ENCODE measurements at regions not wholly inside any gene's neighbourhood (a gene's known extent, or its start where the extent isn't known, plus 50 kb on each side); places are given as distances from the start of the nearest gene placed in this dataset.

DNA sequence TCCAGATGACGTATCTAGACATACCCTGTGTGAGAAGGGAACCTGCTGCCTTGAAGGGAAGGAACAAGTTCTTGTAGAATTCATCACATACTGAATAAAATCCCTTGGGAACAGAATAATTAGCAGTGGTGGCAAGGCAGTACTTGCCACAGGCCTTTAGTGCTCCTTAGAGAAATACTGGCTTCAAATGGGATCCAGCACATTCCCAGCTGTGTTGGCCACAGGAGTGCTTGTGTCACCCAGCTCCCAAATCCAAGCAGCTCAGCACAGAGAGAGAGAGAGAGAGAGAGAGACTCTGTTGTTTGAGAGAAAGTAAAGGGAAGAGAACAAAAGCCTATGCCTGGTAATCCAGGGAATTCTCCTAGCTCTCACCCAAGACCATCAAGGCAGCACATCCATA, 969.0 kb upstream of the ALCAM start:
- TF ChIP-seq GABPA (IDR thresholded peaks at IDR 0.05; ENCODE audit: low read depth) (no peak), SPI1 (IDR thresholded peaks at IDR 0.05; ENCODE audit: borderline replicate concordance, low read depth) (no peak), POLR2AphosphoS5 (IDR thresholded peaks at IDR 0.05; ENCODE audit: low read depth) (no peak)
- TF ChIP-seq, protein P1, sequence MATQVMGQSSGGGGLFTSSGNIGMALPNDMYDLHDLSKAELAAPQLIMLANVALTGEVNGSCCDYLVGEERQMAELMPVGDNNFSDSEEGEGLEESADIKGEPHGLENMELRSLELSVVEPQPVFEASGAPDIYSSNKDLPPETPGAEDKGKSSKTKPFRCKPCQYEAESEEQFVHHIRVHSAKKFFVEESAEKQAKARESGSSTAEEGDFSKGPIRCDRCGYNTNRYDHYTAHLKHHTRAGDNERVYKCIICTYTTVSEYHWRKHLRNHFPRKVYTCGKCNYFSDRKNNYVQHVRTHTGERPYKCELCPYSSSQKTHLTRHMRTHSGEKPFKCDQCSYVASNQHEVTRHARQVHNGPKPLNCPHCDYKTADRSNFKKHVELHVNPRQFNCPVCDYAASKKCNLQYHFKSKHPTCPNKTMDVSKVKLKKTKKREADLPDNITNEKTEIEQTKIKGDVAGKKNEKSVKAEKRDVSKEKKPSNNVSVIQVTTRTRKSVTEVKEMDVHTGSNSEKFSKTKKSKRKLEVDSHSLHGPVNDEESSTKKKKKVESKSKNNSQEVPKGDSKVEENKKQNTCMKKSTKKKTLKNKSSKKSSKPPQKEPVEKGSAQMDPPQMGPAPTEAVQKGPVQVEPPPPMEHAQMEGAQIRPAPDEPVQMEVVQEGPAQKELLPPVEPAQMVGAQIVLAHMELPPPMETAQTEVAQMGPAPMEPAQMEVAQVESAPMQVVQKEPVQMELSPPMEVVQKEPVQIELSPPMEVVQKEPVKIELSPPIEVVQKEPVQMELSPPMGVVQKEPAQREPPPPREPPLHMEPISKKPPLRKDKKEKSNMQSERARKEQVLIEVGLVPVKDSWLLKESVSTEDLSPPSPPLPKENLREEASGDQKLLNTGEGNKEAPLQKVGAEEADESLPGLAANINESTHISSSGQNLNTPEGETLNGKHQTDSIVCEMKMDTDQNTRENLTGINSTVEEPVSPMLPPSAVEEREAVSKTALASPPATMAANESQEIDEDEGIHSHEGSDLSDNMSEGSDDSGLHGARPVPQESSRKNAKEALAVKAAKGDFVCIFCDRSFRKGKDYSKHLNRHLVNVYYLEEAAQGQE (IDR thresholded peaks at IDR 0.05; ENCODE audit: insufficient replicate concordance, low read depth) = no peak
- TF ChIP-seq, protein P2, sequence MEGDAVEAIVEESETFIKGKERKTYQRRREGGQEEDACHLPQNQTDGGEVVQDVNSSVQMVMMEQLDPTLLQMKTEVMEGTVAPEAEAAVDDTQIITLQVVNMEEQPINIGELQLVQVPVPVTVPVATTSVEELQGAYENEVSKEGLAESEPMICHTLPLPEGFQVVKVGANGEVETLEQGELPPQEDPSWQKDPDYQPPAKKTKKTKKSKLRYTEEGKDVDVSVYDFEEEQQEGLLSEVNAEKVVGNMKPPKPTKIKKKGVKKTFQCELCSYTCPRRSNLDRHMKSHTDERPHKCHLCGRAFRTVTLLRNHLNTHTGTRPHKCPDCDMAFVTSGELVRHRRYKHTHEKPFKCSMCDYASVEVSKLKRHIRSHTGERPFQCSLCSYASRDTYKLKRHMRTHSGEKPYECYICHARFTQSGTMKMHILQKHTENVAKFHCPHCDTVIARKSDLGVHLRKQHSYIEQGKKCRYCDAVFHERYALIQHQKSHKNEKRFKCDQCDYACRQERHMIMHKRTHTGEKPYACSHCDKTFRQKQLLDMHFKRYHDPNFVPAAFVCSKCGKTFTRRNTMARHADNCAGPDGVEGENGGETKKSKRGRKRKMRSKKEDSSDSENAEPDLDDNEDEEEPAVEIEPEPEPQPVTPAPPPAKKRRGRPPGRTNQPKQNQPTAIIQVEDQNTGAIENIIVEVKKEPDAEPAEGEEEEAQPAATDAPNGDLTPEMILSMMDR (IDR thresholded peaks at IDR 0.05; ENCODE audit: insufficient read depth, low read length) = no peak
- no peak overlapping the region for H3K27ac ChIP-seq (replicated peaks)
- no peak for DNase-seq (ENCODE audit: low read depth in 1 of 2, low spot score in 1 of 2)

DNA sequence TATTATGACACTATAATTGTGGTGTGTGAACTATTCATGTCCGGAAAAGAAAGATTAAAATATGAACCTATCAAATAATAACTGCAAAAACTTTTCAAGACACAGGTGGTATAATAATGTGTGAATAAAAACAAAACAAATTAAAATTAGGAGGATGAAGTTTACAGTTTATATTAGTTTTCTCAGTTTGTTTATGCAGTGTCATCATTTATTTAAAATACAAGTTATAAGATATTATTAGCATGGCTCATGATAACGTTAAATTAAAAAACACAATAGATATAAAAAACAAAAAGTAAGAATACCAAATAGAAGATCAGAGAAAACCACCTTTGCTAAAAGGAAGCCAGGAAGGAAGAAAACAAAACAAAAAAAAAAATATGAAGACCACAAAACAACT, 963.8 kb upstream of the ALCAM start:
- TF ChIP-seq, protein P1 (IDR thresholded peaks at IDR 0.05; ENCODE audit: insufficient replicate concordance, low read depth) = no peak
- TF ChIP-seq POLR2AphosphoS5 (IDR thresholded peaks at IDR 0.05; ENCODE audit: low read depth) = no peak
- no peak for TF ChIP-seq GABPA (IDR thresholded peaks at IDR 0.05; ENCODE audit: low read depth)
- TF ChIP-seq SPI1 (IDR thresholded peaks at IDR 0.05; ENCODE audit: borderline replicate concordance, low read depth) = no peak
- TF ChIP-seq, protein P2 (IDR thresholded peaks at IDR 0.05; ENCODE audit: insufficient read depth, low read length) = no peak
- no peak for DNase-seq (ENCODE audit: low read depth in 1 of 2, low spot score in 1 of 2)
- Histone ChIP-seq H3K27me3 (ENCODE audit: insufficient read depth, poor library complexity, severe bottlenecking) (no peaks in the 10 kb centered on the region), H3K4me3 (replicated peaks; ENCODE audit: insufficient read depth, low read length) (no peak overlapping the region), H3K27ac (replicated peaks) (no peak overlapping the region)

More for the DNA sequence above, 969.0 kb upstream of the ALCAM start:
- Histone ChIP-seq H3K27me3 (ENCODE audit: insufficient read depth, poor library complexity, severe bottlenecking) (no peaks in the 10 kb centered on the region), H3K4me3 (replicated peaks; ENCODE audit: insufficient read depth, low read length) (no peak overlapping the region)

DNA sequence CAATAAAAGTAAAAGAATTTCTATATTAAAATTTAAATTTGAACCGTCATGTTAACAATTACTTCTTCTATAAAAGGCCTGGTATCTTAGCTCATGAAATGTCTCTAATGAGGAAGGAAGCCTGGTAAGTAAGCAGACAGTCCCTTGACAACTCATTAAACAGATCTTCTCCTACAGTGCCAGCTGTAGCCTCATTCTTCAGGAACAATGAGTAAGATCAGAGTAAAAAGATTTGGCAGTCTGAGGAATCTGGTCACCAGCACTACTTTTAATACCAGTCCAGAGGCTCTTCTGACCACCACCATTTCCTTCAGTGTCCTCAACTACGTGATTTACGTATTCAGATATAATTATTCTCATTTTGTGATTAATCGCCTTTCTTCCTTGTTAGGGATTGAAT, 955.0 kb upstream of the ALCAM start:
- no peak for DNase-seq (ENCODE audit: low read depth in 1 of 2, low spot score in 1 of 2)
- TF ChIP-seq SPI1 (IDR thresholded peaks at IDR 0.05; ENCODE audit: borderline replicate concordance, low read depth) = no peak
- Histone ChIP-seq H3K27ac (replicated peaks) (no peak overlapping the region), H3K27me3 (ENCODE audit: insufficient read depth, poor library complexity, severe bottlenecking) (no peaks in the 10 kb centered on the region), H3K4me3 (replicated peaks; ENCODE audit: insufficient read depth, low read length) (no peak overlapping the region)

DNA sequence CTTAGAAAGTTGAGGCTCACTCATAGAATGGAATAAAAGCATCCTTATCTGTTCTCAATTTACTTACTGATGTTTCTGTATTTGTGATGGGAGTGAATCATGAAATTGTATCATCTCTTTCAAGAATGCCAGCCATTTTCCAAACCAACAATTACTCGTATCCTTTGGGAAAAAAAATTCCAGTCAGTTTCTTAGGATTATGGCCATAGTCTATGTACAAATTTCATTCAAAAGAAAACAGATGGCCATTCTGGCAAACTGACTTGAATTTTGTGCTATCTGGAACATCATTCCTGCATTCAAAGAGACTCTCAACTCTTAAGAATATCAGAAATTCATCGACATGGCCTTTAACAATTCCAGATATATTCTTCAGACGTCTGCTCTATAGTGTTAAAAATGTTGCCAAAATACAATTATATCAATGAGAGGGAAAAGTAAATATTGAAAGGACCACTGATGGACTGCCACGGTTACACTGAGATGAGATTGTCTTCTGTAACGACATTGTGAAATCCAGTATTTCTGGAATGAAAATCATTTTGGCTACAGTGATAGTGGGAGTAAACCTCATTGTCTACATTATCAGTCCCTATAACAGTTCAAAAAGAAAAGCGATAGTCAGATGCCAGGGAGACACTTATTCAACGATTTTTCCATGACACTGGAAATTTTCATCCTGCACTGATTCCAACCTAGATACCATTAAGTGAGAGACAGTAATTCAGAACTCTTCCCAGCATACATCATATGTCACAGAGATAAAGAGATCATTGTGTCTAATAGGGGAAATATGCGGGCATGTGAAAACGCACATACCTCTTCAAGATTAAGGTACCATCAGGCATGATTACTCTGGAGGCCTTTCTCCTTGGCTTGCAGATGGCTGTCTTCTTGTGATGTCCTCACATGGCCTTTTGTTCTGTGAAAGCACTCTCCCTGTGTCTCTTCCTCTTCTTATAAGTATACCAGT, 953.8 kb upstream of the ALCAM start:
- no peak overlapping the region for H3K4me3 ChIP-seq (replicated peaks; ENCODE audit: insufficient read depth, low read length)
- H3K27ac ChIP-seq (replicated peaks) = no peak overlapping the region
- no peak for TF ChIP-seq POLR2AphosphoS5 (IDR thresholded peaks at IDR 0.05; ENCODE audit: low read depth)
- TF ChIP-seq, protein P2 (IDR thresholded peaks at IDR 0.05; ENCODE audit: insufficient read depth, low read length) = no peak
- no peak for TF ChIP-seq GABPA (IDR thresholded peaks at IDR 0.05; ENCODE audit: low read depth)
- no peak for TF ChIP-seq SPI1 (IDR thresholded peaks at IDR 0.05; ENCODE audit: borderline replicate concordance, low read depth)
- TF ChIP-seq, protein P1 (IDR thresholded peaks at IDR 0.05; ENCODE audit: insufficient replicate concordance, low read depth) = no peak
- H3K27me3 ChIP-seq (ENCODE audit: insufficient read depth, poor library complexity, severe bottlenecking) = no peaks in the 10 kb centered on the region
- DNase-seq (ENCODE audit: low read depth in 1 of 2, low spot score in 1 of 2) = no peak

Measured in HL-60 (cell line).